ENCODE measurements at regions not wholly inside any gene's neighbourhood (a gene's known extent, or its start where the extent isn't known, plus 50 kb on each side); places are given as distances from the start of the nearest gene placed in this dataset.

- DNase-seq = no peak
Measured at GRCh38 chr11:134792044-134792443, 380.0 kb upstream of the B3GAT1 start.

GRCh38 chr11:134791102-134791501 is 379.1 kb upstream of the B3GAT1 start:
- DNase-seq = no peak

DNA sequence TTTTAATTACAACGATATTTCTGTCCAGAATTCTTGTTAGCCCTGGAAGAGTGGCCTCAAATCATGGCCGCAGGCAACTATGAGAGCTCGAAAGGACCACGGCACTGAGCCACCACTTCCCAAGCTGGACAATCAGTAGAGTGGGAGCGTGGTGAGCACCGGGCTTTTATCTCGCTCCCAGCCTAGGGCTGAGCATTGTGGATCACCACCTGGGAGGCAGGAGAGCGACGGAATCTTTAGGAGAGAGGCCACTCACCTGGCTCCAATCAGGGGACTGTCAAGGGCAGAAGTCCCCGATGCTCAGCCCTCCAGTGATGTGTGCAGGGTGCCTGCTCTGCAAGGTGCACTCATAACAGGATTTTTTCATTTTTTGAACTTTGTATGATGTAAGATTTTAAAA is 377.1 kb upstream of the B3GAT1 start:
- no peak for DNase-seq

GRCh38 chr11:134786636-134787035 is 374.6 kb upstream of the B3GAT1 start:
- no peak for DNase-seq

DNA sequence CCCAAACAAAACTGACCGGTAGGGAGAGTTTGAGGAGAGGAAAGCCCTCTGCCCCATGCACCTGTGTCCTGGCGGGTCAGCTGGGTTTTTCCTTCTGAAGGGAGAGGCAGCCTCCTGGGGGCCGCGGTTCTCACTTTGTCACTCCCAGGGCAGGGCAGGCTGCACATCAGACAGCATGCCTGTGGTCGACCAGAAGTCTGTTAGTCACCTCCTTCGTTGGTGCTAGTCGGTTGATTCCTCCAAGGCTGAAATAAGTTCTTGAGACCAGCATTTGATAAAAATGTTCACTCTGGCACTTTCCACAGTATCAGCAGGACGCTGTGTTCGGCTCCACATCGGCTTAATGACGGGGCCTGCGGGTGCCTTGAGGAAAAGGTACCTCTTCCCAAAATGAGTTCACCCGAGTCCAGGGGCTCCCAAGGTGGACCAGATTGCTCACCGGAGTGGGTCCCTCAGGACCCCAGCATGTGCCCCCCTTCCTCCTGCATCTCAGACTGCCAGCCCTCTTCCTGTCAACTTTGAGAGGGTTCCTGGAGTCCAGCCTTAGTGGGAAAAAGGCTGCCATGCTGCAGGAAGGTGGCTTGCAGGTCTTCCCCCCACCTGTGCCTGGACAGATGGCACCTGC is 373.7 kb upstream of the B3GAT1 start:
- DNase-seq = no peak

DNA sequence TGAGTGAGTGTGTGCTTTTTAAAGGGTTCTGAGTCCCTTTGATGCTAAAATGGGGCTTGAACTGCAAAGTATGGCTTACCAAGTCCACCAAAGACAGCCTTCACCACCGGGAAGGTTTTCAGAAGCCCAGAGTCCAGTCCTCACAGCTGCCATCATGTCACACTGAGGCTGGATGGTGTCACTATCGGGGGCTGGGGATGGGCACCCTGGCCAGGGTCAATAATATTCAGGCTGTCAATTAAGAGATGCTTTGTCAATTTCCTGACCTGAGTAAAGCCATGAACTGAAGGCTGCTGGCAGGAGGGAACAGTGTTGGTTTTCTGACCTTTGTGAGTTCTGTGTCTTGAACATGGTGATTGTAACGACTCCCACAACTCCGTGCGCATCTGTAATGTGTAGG is 373.0 kb upstream of the B3GAT1 start:
- DNase-seq = no peak

DNA sequence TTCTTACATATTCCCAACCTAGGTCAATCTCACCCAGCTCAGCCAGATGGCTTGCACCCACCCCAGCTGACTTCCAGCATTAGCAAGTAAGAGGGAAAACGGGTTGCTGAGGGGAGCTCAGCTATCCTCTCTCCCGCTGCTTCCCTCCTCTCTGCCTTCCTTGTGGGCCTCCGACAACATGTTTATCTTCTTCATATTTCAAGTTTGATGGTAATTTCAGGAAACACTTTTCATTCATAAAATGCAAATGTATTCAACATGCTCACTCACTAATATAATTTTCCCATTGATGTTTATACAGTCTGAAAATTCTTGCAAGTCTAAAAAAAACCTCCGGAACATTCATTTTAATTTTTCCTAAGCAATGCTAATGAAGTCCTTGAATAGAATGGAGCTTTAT is 372.5 kb upstream of the B3GAT1 start:
- no peak for DNase-seq

- DNase-seq = no peak
Measured at GRCh38 chr11:134784046-134784445, 372.0 kb upstream of the B3GAT1 start.

GRCh38 chr11:134783234-134783633 is 371.2 kb upstream of the B3GAT1 start:
- no peak for DNase-seq

DNA sequence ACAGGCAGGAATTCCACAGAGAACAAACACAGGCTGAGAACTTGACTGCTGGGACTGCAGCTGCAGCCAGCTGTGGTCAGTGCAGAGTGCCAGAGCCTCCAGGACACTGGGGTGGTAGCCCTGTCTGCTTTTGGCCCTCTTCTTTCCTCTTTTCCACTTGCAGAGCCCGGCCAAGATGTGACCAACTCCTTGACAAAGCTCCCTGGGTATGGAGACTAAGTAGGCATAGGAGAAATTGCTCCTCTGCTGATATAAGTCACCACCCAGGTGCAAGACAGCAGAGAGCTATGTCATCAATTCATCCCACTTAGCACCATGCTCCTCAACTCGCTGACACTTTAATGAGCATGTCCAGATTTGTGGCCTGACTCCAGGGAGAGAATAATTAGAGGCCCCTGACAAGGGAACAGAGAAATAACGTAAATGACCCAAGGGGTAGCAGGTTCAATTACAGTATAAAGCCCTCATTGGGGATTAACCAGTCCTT is 369.4 kb upstream of the B3GAT1 start:
- DNase-seq = no peak

GRCh38 chr11:134780486-134781147 is 368.6 kb upstream of the B3GAT1 start:
- DNase-seq = no peak

- DNase-seq = no peak
Measured at GRCh38 chr11:134779179-134779578, 367.1 kb upstream of the B3GAT1 start.

DNA sequence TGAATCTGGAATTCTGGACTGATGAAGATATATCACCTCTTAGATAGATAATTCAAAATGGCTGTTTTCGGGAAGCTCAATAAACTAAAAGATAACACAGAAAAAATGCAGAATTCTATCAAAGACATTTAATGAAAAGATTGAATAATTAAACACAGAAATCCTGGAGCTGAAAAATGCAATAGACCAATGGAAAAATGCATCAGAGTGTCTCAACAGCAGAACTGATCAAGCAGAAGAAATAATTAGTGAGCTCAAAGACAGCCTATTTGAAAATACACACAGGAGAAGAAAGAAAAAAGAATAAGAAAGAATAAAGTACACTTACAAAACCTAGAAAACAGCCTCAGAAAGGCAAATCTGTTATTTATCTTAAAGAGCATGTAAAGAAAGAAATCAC is 356.4 kb upstream of the B3GAT1 start:
- no peak for DNase-seq

DNA sequence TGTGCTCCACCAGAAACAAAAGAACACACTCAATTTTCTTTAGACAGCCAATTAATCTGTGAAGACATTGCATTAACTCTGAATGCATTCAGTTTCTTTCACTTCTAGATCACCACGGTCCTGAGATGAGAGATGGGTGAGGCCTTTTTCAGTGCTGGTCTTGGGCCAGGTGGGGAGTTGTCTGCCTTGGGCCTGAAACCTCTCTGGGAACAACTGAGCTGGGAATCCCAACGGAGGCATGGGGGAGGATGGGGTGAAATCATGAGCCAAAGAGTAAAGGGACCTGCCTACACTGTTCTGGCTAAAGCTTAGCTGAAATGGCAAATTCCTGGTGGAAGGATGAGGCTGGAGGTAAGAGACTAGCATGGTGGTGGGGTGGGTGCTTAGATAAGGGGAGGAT is 353.5 kb upstream of the B3GAT1 start:
- no peak for DNase-seq

GRCh38 chr11:134764966-134765365 is 352.9 kb upstream of the B3GAT1 start:
- no peak for DNase-seq

DNA sequence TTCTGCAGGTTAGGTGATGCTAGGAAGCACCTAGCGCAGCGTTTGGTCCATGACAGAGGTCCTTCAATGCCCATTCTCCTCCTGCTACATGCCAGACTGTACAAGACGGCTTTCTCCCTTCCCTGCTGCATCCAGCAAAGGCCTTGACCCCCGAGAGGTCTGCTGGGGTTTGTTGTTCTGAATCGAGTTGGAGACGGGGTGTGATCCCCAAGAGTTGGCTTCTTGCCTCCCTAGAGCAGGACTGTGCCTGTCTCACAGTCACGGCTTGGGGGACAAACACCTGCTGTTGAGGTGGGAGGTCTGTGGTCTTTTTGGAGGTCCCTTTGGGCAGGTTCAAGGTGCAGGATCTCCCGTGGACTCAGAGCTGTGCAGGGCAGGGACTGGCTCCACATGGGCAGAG is 352.3 kb upstream of the B3GAT1 start:
- DNase-seq = no peak

DNA sequence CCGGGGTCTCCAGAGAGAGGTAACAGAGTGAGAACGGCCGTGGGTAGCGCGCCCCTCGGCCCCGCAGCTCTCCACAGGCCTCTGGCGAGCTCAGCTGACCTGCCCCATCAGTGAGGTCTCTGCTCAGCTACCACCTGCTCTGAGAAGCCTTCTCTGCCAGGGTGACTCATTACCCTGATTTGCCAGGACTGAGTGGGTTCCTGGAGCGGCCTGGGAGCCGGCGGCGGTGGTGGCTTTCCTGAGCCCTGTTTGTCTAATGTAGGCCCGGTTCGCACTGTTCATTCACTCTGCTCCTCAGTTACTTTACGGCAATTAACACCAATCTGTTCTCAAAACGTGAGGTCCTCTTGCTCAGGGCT is 351.0 kb upstream of the B3GAT1 start:
- no peak for DNase-seq

DNA sequence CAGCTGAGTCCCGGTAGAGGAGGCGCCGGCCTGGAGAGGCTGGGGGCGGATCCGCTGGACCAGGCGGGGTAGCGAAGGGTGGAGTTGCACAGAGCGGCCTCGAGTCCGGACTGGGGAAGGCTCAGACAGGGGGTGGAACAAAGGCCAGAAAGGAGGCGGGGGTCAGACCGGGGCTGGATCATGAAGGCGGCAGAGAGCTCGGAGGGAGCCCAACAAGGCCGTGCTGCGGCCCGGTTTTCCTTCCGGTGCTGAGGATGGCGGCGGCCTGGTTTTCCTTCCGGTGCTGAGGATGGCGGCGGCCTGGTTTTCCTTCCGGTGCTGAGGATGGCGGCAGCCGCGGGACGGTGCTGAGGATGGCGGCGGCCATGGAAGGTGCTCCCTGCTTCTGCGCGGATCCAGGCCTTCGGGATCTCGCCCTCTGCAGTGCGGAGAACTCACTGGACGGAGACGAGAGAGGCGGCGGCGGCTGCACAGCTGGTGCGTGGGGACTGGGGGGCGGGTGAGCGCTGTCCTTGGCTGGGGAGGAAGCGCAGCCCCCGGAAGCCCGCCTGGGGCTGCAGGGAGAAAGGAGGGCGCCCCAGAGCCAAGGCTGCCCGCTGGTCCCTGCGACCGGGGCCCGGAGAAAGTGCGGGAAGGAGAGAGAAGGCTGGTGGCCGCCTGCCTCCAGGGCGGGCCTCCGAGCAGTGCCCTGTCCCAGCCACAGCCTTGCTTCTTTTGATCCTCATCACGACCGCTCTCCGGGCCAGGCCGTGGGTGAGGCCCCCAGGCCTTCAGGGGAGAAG is 350.4 kb upstream of the B3GAT1 start:
- DNase-seq = no peak

- DNase-seq = no peak
Measured at GRCh38 chr11:134761926-134762247, 349.8 kb upstream of the B3GAT1 start.

DNA sequence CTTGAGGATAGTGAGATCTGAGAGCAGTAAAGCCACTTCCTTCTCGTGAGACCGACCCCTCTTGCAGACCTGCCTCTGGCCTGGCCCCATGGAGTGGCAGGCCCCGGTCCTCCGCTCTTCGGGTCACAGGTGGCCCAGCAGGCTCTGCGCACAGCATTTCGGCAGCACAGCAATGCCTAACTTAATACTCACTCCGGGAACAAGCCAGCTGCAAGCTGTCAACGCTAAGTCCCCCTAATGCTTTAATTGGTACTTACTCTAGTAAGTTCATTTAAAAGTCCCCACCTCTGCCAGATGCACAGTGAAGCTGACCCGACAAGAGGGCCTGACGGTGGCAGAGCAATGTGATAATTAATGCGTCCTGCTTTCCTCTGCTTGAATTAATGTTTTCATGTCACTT is 349.3 kb upstream of the B3GAT1 start:
- DNase-seq = no peak

GRCh38 chr11:134760957-134761356 is 348.9 kb upstream of the B3GAT1 start:
- no peak for DNase-seq

- no peak for DNase-seq
Measured at GRCh38 chr11:134760299-134760698, 348.3 kb upstream of the B3GAT1 start.

GRCh38 chr11:134759855-134760254 is 347.8 kb upstream of the B3GAT1 start:
- no peak for DNase-seq

DNA sequence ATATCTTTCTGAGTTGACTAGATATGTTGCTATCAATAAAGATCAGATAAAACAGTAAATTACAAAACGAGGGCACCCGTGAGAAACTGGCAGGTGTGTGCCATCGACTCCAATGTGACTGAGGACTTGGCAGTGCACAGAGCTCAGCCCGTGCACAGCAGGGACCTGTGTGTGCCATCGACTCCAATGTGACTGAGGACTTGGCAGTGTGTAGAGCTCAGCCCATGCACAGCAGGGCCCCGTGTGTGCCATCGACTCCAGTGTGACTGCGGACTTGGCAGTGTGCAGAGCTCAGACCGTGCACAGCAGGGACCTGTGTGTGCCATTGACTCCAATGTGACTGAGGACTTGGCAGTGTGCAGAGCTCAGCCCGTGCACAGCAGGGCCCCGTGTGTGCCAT is 347.2 kb upstream of the B3GAT1 start:
- DNase-seq = no peak
